K562 (cell line): ENCODE measurements at regions not wholly inside any gene's neighbourhood (a gene's known extent, or its start where the extent isn't known, plus 50 kb on each side); places are given as distances from the start of the nearest gene placed in this dataset.

Source experiments
- ATAC-seq: fragments of 200-7000 bp; cut with Tn5 transposase; 3 replicates; pipeline ENCODE4 v1.9.1; 2020; ENCODE audit warnings: moderate library complexity
- BruUV-seq: library from RNA; stranded (reverse); fragments of 400-500 nt; replicated peaks from 2 replicates; lab custom pipeline; 2021; lab: Mats Ljungman, UMichigan
- CTCF ChIA-PET: fragments of 300-600 bp; formaldehyde crosslinking; extraction: SDS; loops from one replicate; lab custom pipeline; 2021; ENCODE audit warnings: low intra/inter-chr PET ratio; lab: Yijun Ruan, JAX
- POLR2A ChIA-PET: fragments of 300-600, 350-650 bp; sonication (Branson Sonifier 250); formaldehyde crosslinking; extraction: SDS; loops from one replicate; lab custom pipeline; 2021; ENCODE audit warnings: antibody characterized with exemption, inconsistent platforms; lab: Yijun Ruan, JAX
- DNase-seq, 4 experiments: peaks; one replicate each; pipeline versions ENCODE4 v3.0.0 to v3.0.0-alpha.2; 2011 to 2018; ENCODE audit warnings: low spot score in 3 of 4, mixed read lengths in 3 of 4; ENCODE audit errors: extremely low read depth in 1 of 4
- FAIRE-seq: peaks from 2 replicates; lab custom pipeline; 2011; peaks lifted over from hg19 to GRCh38; lab: Jason Lieb, UNC
- H2AFZ ChIP-seq: 2 replicates; pipeline ENCODE4 v1.6.0; 2011; ENCODE audit warnings: low read depth, low read length, control low read depth, inconsistent platforms
- H3K27ac ChIP-seq: fragments of 200-600 bp; 3 replicates; pipeline ENCODE4 v1.8.0; 2011; ENCODE audit warnings: low read depth, mild to moderate bottlenecking, control low read depth, inconsistent platforms, low read length, moderate library complexity, mixed read lengths; ENCODE audit errors: extremely low read depth
- H3K27me3 ChIP-seq, 2 experiments: fragments of 300-600 bp in 1 of 2; 2 replicates in 1 of 2; 3 replicates in 1 of 2; pipeline versions ENCODE4 v1.6.0 to v1.8.0; 2011; ENCODE audit warnings: inconsistent platforms in 2 of 2, low read length in 2 of 2, mild to moderate bottlenecking in 1 of 2, mixed read lengths in 1 of 2, moderate library complexity in 1 of 2; ENCODE audit not compliant: control insufficient read depth in 2 of 2, insufficient read depth in 2 of 2
- H3K36me3 ChIP-seq: fragments of 300-600 bp; 3 replicates; pipeline ENCODE4 v1.8.0; 2011; ENCODE audit warnings: mild to moderate bottlenecking, low read length, inconsistent platforms; ENCODE audit not compliant: control insufficient read depth, insufficient read depth
- H3K4me1 ChIP-seq, 2 experiments: fragments of 200-600 bp in 1 of 2; replicated peaks in 1 of 2; 2 replicates in 1 of 2; 3 replicates in 1 of 2; pipeline versions ENCODE4 v1.5.1 to v1.8.0; 2011; ENCODE audit warnings: inconsistent platforms in 2 of 2, low read length in 2 of 2, mild to moderate bottlenecking in 1 of 2, mixed read lengths in 1 of 2, moderate library complexity in 1 of 2; ENCODE audit not compliant: control insufficient read depth in 2 of 2, insufficient read depth in 2 of 2
- H3K4me2 ChIP-seq: 2 replicates; pipeline ENCODE4 v1.6.1; 2011; ENCODE audit warnings: low read length, control low read depth, inconsistent platforms, mixed read lengths; ENCODE audit not compliant: insufficient read depth
- H3K4me3 ChIP-seq: fragments of 200-600 bp; sonication (generic), shearing (Covaris generic); 2 replicates; pipeline ENCODE4 v1.5.1; 2016; ENCODE audit warnings: control low read depth, inconsistent platforms
- H3K79me2 ChIP-seq: fragments of 200-600 bp; 3 replicates; pipeline ENCODE4 v1.8.0; 2011; ENCODE audit warnings: low read length, inconsistent platforms; ENCODE audit not compliant: control insufficient read depth, insufficient read depth
- H3K9ac ChIP-seq, 2 experiments: 2 replicates each; pipeline versions ENCODE4 v1.6.0 to v1.6.1; 2011; ENCODE audit warnings: low read depth in 2 of 2, low read length in 2 of 2, control low read depth in 1 of 2, inconsistent platforms in 1 of 2, mild to moderate bottlenecking in 1 of 2, mixed read lengths in 1 of 2; ENCODE audit not compliant: insufficient read depth in 1 of 2
- H3K9me1 ChIP-seq: one replicate; pipeline ENCODE4 v1.6.0; 2011; ENCODE audit warnings: inconsistent platforms, mild to moderate bottlenecking, low read length, moderate library complexity; ENCODE audit not compliant: control insufficient read depth, insufficient read depth
- H3K9me3 ChIP-seq: replicated peaks from 2 replicates; pipeline ENCODE4 v1.5.1; 2011; ENCODE audit warnings: low read depth, low read length, inconsistent platforms; ENCODE audit not compliant: control insufficient read depth, insufficient read depth
- H4K20me1 ChIP-seq: replicated peaks from 2 replicates; pipeline ENCODE4 v1.6.1; 2011; ENCODE audit warnings: low read length, inconsistent platforms, mixed read lengths; ENCODE audit not compliant: control insufficient read depth, insufficient read depth
- ATF7 ChIP-seq: fragments of 450-650 bp; IDR thresholded peaks from 2 replicates; pipeline ENCODE4 v1.7.1; 2014; ENCODE audit warnings: mild to moderate bottlenecking, moderate library complexity
- CBX1 ChIP-seq: sonication (generic); IDR thresholded peaks from 2 replicates; pipeline ENCODE4 v1.6.1; 2016; ENCODE audit warnings: antibody characterized with exemption, low read depth, mild to moderate bottlenecking
- ELF4 ChIP-seq: fragments of 450-650 bp; formaldehyde crosslinking; IDR thresholded peaks from 2 replicates; pipeline ENCODE4 v1.4.0; 2022; ENCODE audit warnings: missing genetic modification characterization
- ETS1 ChIP-seq: conservative IDR thresholded peaks from 2 replicates; pipeline ENCODE4 v1.6.1; 2011; ENCODE audit warnings: low read depth, mild to moderate bottlenecking, low read length; ENCODE audit not compliant: control insufficient read depth
- FOXJ3 ChIP-seq: sonication (generic); formaldehyde crosslinking; IDR thresholded peaks from 2 replicates; pipeline ENCODE4 v1.4.0; 2020; ENCODE audit warnings: mild to moderate bottlenecking, missing genetic modification reagents
- HNRNPLL ChIP-seq: fragments of 200-400 bp; formaldehyde crosslinking; IDR thresholded peaks from 2 replicates; pipeline ENCODE4 v1.6.1; 2017; ENCODE audit warnings: low read length, low read depth, mild to moderate bottlenecking; ENCODE audit not compliant: poor library complexity, severe bottlenecking
- L3MBTL2 ChIP-seq: fragments of 450-650 bp; IDR thresholded peaks from 2 replicates; pipeline ENCODE4 v1.6.1; 2016; ENCODE audit warnings: mild to moderate bottlenecking, moderate library complexity
- MEF2A ChIP-seq: IDR thresholded peaks from 2 replicates; pipeline ENCODE4 v1.6.1; 2011; ENCODE audit warnings: low read depth, mild to moderate bottlenecking, low read length, moderate library complexity; ENCODE audit not compliant: control insufficient read depth
- RUNX1 ChIP-seq: sonication (generic); IDR thresholded peaks from 2 replicates; pipeline ENCODE4 v1.6.1; 2016; ENCODE audit warnings: antibody characterized with exemption, low read depth
- STAT5B ChIP-seq: fragments of 250-450 bp; sonication (Bioruptor Pico); IDR thresholded peaks from 2 replicates; pipeline ENCODE4 v1.8.0; 2021; ENCODE audit warnings: mild to moderate bottlenecking, inconsistent platforms
- ZNF175 ChIP-seq: fragments of 200-800 bp; sonication (Bioruptor generic); IDR thresholded peaks from 2 replicates; pipeline ENCODE4 v1.6.1; 2016; ENCODE audit warnings: low read depth, mild to moderate bottlenecking, missing genetic modification characterization, missing compliant biosample characterization
- ZNF263 ChIP-seq: sonication (generic); formaldehyde crosslinking; IDR thresholded peaks from 2 replicates; pipeline ENCODE4 v1.8.0; 2022; ENCODE audit warnings: mild to moderate bottlenecking, missing genetic modification reagents, borderline replicate concordance
- ZNF57 ChIP-seq: fragments of 450-650 bp; formaldehyde crosslinking; IDR thresholded peaks from 2 replicates; pipeline ENCODE4 v1.4.0; 2020; ENCODE audit warnings: mild to moderate bottlenecking, moderate library complexity
- ZNF77 ChIP-seq: fragments of 250-450 bp; sonication (Bioruptor Pico); IDR thresholded peaks from 2 replicates; pipeline ENCODE4 v1.5.0; 2020
- WGBS: fragments of 100-300 bp; shearing (Covaris generic); methylation state at CpG from one replicate; pipeline ENCODE4 v1.1.6; 2016; ENCODE audit warnings: low coverage, mixed read lengths; ENCODE audit not compliant: insufficient coverage; ENCODE audit errors: missing lambda C conversion rate; 5-methylcytosine and 5-hydroxymethylcytosine counted together
- in situ Hi-C: fragments of 300-500 bp; cut with MboI; formaldehyde crosslinking; loops from 4 replicates; pipeline ENCODE4 v1.15.0; 2018; ENCODE audit warnings: inconsistent platforms, mixed read lengths
- intact Hi-C: fragments of 100-400 bp; cut with micrococcal nuclease; formaldehyde crosslinking; loops from 2 replicates; pipeline ENCODE4 v1.14.2; 2022
- TF ChIP-seq, protein P1 (sequence below): fragments of 450-650 bp; conservative IDR thresholded peaks from 2 replicates; pipeline ENCODE4 v1.6.1; 2016; ENCODE audit warnings: missing genetic modification characterization, low read depth, mild to moderate bottlenecking, control low read depth, missing compliant biosample characterization
- TF ChIP-seq, protein P2 (sequence below), 2 experiments: IDR thresholded peaks in 1 of 2; conservative IDR thresholded peaks in 1 of 2; 2 replicates each; pipeline ENCODE4 v1.6.1; 2016; ENCODE audit warnings: low read depth in 2 of 2, mild to moderate bottlenecking in 1 of 2, missing compliant biosample characterization in 1 of 2, missing genetic modification characterization in 1 of 2, moderate library complexity in 1 of 2
- TF ChIP-seq, protein P3 (sequence below), 2 experiments: fragments of 200-800 bp in 1 of 2; sonication (Bioruptor generic) in 1 of 2; sonication (generic) in 1 of 2; formaldehyde crosslinking in 1 of 2; IDR thresholded peaks in 1 of 2; conservative IDR thresholded peaks in 1 of 2; 2 replicates each; pipeline versions ENCODE4 v1.5.0 to v1.6.1; 2016 to 2020; ENCODE audit warnings: missing compliant biosample characterization in 1 of 2, missing genetic modification characterization in 1 of 2, missing genetic modification reagents in 1 of 2

DNA sequence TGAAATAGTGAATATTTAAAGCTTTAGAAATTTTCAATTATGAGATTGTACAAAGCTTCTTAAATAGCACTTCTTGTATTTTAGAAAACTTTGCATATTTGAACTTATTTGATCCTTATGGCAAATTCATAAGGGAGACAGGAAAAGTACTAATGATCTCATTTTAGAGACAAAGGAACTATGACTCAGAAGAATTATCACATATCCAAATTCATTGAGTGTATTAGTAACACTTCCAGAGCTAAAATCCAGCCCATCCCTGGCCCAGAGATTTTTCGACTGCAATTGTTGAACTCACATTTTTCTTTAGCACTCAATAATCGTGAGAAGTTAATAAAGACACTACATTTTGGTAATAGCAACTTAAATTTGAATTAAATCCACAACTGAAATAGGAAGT is 704.3 kb downstream of the EPM2A start:
- Histone ChIP-seq H3K36me3 (no peaks in the 10 kb centered on the region), H4K20me1 (no peaks in the 10 kb centered on the region), H3K9me1 (no peaks in the 10 kb centered on the region), H3K4me2 (no peak overlapping the region), H2AFZ (no peak overlapping the region), H3K4me1 (no peaks in the 10 kb centered on the region), H3K27me3 (no peaks in the 10 kb centered on the region), H3K9ac (no peak overlapping the region), H3K27ac (no peak overlapping the region), H3K4me3 (no peak overlapping the region), H3K9me3 (no peaks in the 10 kb centered on the region), H3K79me2 (no peaks in the 10 kb centered on the region)
- DNase-seq (no peak), ATAC-seq (no peak), FAIRE-seq (no peak)
- no TSS peak for BruUV-seq
- intact Hi-C loops = no loop called here
- CTCF ChIA-PET = no interaction called here
- WGBS = 0% methylated on average over 2 of the region's 2 CpGs
- POLR2A ChIA-PET = no interaction called here
- in situ Hi-C loops = no loop called here
- TF ChIP-seq HNRNPLL (no peak), ZNF57 (CRISPR knock-in tag) (no peak), ETS1 (no peak), MEF2A (no peak), RUNX1 (no peak), L3MBTL2 (no peak), ELF4 (CRISPR knock-in tag) (no peak), ZNF77 (CRISPR knock-in tag) (no peak), STAT5B (CRISPR knock-in tag) (no peak), ZNF263 (CRISPR knock-in tag) (no peak), ATF7 (no peak), ZNF175 (no peak), CBX1 (no peak), FOXJ3 (CRISPR knock-in tag) (no peak)
- TF ChIP-seq, protein P1, sequence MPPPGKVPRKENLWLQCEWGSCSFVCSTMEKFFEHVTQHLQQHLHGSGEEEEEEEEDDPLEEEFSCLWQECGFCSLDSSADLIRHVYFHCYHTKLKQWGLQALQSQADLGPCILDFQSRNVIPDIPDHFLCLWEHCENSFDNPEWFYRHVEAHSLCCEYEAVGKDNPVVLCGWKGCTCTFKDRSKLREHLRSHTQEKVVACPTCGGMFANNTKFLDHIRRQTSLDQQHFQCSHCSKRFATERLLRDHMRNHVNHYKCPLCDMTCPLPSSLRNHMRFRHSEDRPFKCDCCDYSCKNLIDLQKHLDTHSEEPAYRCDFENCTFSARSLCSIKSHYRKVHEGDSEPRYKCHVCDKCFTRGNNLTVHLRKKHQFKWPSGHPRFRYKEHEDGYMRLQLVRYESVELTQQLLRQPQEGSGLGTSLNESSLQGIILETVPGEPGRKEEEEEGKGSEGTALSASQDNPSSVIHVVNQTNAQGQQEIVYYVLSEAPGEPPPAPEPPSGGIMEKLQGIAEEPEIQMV = no peak
- TF ChIP-seq, protein P2, sequence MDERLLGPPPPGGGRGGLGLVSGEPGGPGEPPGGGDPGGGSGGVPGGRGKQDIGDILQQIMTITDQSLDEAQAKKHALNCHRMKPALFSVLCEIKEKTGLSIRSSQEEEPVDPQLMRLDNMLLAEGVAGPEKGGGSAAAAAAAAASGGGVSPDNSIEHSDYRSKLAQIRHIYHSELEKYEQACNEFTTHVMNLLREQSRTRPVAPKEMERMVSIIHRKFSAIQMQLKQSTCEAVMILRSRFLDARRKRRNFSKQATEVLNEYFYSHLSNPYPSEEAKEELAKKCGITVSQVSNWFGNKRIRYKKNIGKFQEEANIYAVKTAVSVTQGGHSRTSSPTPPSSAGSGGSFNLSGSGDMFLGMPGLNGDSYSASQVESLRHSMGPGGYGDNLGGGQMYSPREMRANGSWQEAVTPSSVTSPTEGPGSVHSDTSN (CRISPR knock-in tag; IDR thresholded peaks at IDR 0.05; ENCODE audit: low read depth) = no peak
- TF ChIP-seq, protein P2 (tag; conservative IDR thresholded peaks at IDR 0.05; ENCODE audit: low read depth) = no peak
- TF ChIP-seq, protein P3, sequence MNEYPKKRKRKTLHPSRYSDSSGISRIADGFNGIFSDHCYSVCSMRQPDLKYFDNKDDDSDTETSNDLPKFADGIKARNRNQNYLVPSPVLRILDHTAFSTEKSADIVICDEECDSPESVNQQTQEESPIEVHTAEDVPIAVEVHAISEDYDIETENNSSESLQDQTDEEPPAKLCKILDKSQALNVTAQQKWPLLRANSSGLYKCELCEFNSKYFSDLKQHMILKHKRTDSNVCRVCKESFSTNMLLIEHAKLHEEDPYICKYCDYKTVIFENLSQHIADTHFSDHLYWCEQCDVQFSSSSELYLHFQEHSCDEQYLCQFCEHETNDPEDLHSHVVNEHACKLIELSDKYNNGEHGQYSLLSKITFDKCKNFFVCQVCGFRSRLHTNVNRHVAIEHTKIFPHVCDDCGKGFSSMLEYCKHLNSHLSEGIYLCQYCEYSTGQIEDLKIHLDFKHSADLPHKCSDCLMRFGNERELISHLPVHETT (CRISPR knock-in tag; conservative IDR thresholded peaks at IDR 0.05 in 1 of 2, IDR thresholded peaks at IDR 0.05 in 1 of 2) = no peak
